IPS-NIHi7 (cell line): ENCODE measurements at regions not wholly inside any gene's neighbourhood (a gene's known extent, or its start where the extent isn't known, plus 50 kb on each side); places are given as distances from the start of the nearest gene placed in this dataset.
A peak's percentile ranks its signal among the peaks of the same experiment; 100 is the strongest.

ENCODE experiments used
- DNase-seq: peaks from one replicate; pipeline ENCODE4 v3.0.0; 2012; ENCODE audit warnings: mixed read lengths; ENCODE audit errors: extremely low spot score

GRCh38 chr3:20912406-20912805 lies 726.4 kb upstream of the SGO1 start:
- DNase-seq, result no peak

GRCh38 chr3:20909511-20909910 lies 723.5 kb upstream of the SGO1 start:
- DNase-seq, result no peak

GRCh38 chr3:20905210-20905805 lies 719.3 kb upstream of the SGO1 start:
- no peak for DNase-seq

- peak; percentile 36 for DNase-seq
Observed at GRCh38 chr3:20904671-20905070, 718.7 kb upstream of the SGO1 start.

GRCh38 chr3:20898962-20899361 lies 713.0 kb upstream of the SGO1 start:
- DNase-seq, result no peak

- no peak for DNase-seq
Observed at GRCh38 chr3:20890111-20890519, 704.1 kb upstream of the SGO1 start.

GRCh38 chr3:20878691-20879090 lies 692.7 kb upstream of the SGO1 start:
- no peak for DNase-seq

GRCh38 chr3:20873235-20873634 lies 687.2 kb upstream of the SGO1 start:
- no peak for DNase-seq

GRCh38 chr3:20870106-20870899 lies 684.3 kb upstream of the SGO1 start:
- no peak for DNase-seq

- no peak for DNase-seq
Observed at GRCh38 chr3:20865803-20866202, 679.8 kb upstream of the SGO1 start.

GRCh38 chr3:20861454-20861853 lies 675.4 kb upstream of the SGO1 start:
- no peak for DNase-seq

- no peak for DNase-seq
Observed at GRCh38 chr3:20857636-20858035, 671.6 kb upstream of the SGO1 start.

- no peak for DNase-seq
Observed at GRCh38 chr3:20853890-20854289, 667.9 kb upstream of the SGO1 start.

- no peak for DNase-seq
Observed at GRCh38 chr3:20852712-20853111, 666.7 kb upstream of the SGO1 start.

GRCh38 chr3:20849975-20850374 lies 664.0 kb upstream of the SGO1 start:
- no peak for DNase-seq

GRCh38 chr3:20846832-20847231 lies 660.8 kb upstream of the SGO1 start:
- no peak for DNase-seq

- DNase-seq, result no peak
Observed at GRCh38 chr3:20846066-20846465, 660.1 kb upstream of the SGO1 start.

- DNase-seq, result no peak
Observed at GRCh38 chr3:20844851-20845250, 658.8 kb upstream of the SGO1 start.

GRCh38 chr3:20842594-20843436 lies 656.8 kb upstream of the SGO1 start:
- no peak for DNase-seq

GRCh38 chr3:20842002-20842401 lies 656.0 kb upstream of the SGO1 start:
- no peak for DNase-seq

- DNase-seq, result no peak
Observed at GRCh38 chr3:20837676-20838302, 651.8 kb upstream of the SGO1 start.

GRCh38 chr3:20836801-20837200 lies 650.8 kb upstream of the SGO1 start:
- no peak for DNase-seq
